ENCODE measurements at regions not wholly inside any gene's neighbourhood (a gene's known extent, or its start where the extent isn't known, plus 50 kb on each side); places are given as distances from the start of the nearest gene placed in this dataset.

DNA sequence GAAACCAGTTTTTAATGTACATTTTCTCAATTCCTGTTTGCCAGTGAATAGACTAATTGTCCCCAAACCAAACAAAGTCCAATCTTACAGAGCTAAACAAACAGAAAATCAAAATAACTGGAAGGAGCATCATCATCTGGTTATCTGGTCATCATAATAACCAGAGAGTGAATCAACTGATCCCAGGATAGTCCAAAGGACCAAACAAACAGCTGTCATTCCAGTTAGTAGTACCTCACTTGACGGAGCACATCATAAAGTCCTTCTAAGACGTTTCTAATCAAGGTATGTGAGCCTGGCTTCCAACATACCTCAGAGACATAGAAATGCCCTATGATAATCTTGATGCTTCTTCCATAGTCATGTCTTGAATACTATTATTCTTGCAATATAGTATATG lies 240.5 kb downstream of the LTN1 start:
- TF ChIP-seq, protein P1, sequence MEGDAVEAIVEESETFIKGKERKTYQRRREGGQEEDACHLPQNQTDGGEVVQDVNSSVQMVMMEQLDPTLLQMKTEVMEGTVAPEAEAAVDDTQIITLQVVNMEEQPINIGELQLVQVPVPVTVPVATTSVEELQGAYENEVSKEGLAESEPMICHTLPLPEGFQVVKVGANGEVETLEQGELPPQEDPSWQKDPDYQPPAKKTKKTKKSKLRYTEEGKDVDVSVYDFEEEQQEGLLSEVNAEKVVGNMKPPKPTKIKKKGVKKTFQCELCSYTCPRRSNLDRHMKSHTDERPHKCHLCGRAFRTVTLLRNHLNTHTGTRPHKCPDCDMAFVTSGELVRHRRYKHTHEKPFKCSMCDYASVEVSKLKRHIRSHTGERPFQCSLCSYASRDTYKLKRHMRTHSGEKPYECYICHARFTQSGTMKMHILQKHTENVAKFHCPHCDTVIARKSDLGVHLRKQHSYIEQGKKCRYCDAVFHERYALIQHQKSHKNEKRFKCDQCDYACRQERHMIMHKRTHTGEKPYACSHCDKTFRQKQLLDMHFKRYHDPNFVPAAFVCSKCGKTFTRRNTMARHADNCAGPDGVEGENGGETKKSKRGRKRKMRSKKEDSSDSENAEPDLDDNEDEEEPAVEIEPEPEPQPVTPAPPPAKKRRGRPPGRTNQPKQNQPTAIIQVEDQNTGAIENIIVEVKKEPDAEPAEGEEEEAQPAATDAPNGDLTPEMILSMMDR (IDR thresholded peaks at IDR 0.05; ENCODE audit: low read depth, low read length), result no peak
- TF ChIP-seq, protein P2, sequence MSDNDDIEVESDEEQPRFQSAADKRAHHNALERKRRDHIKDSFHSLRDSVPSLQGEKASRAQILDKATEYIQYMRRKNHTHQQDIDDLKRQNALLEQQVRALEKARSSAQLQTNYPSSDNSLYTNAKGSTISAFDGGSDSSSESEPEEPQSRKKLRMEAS (IDR thresholded peaks at IDR 0.05; ENCODE audit: low read depth, low read length), result no peak
- TF ChIP-seq POLR2A (IDR thresholded peaks at IDR 0.05; ENCODE audit: extremely low read depth, insufficient read length) (no peak), MYC (IDR thresholded peaks at IDR 0.05; ENCODE audit: low read depth, low read length) (no peak)

Measured in NB4 (cell line).